Astrocyte (in vitro differentiated cells and primary cell): ENCODE measurements at regions not wholly inside any gene's neighbourhood (a gene's known extent, or its start where the extent isn't known, plus 50 kb on each side); places are given as distances from the start of the nearest gene placed in this dataset.

Experiments used
- CTCF ChIP-seq: IDR thresholded peaks from 2 replicates; pipeline ENCODE4 v1.5.1; 2011; ENCODE audit warnings: low read depth, mild to moderate bottlenecking, inconsistent platforms, low read length, moderate library complexity; ENCODE audit not compliant: insufficient read depth
- EZH2 ChIP-seq: IDR thresholded peaks from 2 replicates; pipeline ENCODE4 v1.6.1; 2012; ENCODE audit warnings: mild to moderate bottlenecking, low read length, inconsistent platforms; ENCODE audit not compliant: insufficient read depth

- no peak for TF ChIP-seq CTCF
- no peak for TF ChIP-seq EZH2
These were observed 100.5 kb upstream of the KCNK1 start for GRCh38 chr1:233513431-233513830.
